PC-3 (cell line): ENCODE measurements at regions not wholly inside any gene's neighbourhood (a gene's known extent, or its start where the extent isn't known, plus 50 kb on each side); places are given as distances from the start of the nearest gene placed in this dataset.

Experiments
- ATAC-seq: fragments of 200-7000 bp; cut with Tn5 transposase; 2 replicates; pipeline ENCODE4 v1.9.1; 2020; ENCODE audit warnings: mild to moderate bottlenecking, moderate library complexity
- BruUV-seq: library from RNA; stranded (reverse); fragments of 400-500 nt; replicated peaks from 2 replicates; lab custom pipeline; 2021; lab: Mats Ljungman, UMichigan
- CTCF ChIA-PET: fragments of 300-600 bp; sonication (Branson Sonifier 250); formaldehyde crosslinking; loops from one replicate; lab custom pipeline; 2022; ENCODE audit warnings: antibody characterized with exemption; lab: Charles Lee
- POLR2A ChIA-PET: fragments of 300-600 bp; sonication (Branson Sonifier 250); formaldehyde crosslinking; loops from one replicate; lab custom pipeline; 2022; ENCODE audit warnings: antibody characterized with exemption; ENCODE audit not compliant: unreplicated experiment; lab: Charles Lee
- DNase-seq: peaks from one replicate; pipeline ENCODE4 v3.0.0-alpha.2; 2015
- H2AFZ ChIP-seq: fragments of 300-600 bp; sonication (generic); 2 replicates; pipeline ENCODE4 v1.6.0; 2016; ENCODE audit warnings: antibody characterized with exemption, low read length
- H3F3A ChIP-seq: fragments of 300-600 bp; sonication (generic); one replicate; pipeline ENCODE4 v1.6.0; 2017; ENCODE audit warnings: antibody characterized with exemption, low read length, control low read depth, mild to moderate bottlenecking; ENCODE audit not compliant: unreplicated experiment
- H3K27ac ChIP-seq: fragments of 300-600 bp; sonication (generic); 2 replicates; pipeline ENCODE4 v1.5.1; 2016; ENCODE audit warnings: mild to moderate bottlenecking, low read length
- H3K27me3 ChIP-seq: fragments of 300-600 bp; sonication (generic); 2 replicates; pipeline ENCODE4 v1.6.1; 2016; ENCODE audit warnings: low read length, mixed read lengths
- H3K36me3 ChIP-seq: fragments of 300-600 bp; sonication (generic); 2 replicates; pipeline ENCODE4 v1.6.1; 2016; ENCODE audit warnings: low read depth, mixed run types, low read length, mixed read lengths
- H3K4me1 ChIP-seq: fragments of 300-600 bp; sonication (generic); 2 replicates; pipeline ENCODE4 v1.5.1; 2016; ENCODE audit warnings: low read length; ENCODE audit not compliant: insufficient read depth
- H3K4me2 ChIP-seq: fragments of 300-600 bp; sonication (generic); 2 replicates; pipeline ENCODE4 v1.6.0; 2016; ENCODE audit warnings: low read length
- H3K4me3 ChIP-seq: fragments of 300-600 bp; sonication (generic); 2 replicates; pipeline ENCODE4 v1.5.1; 2016; ENCODE audit warnings: mild to moderate bottlenecking, low read length, mixed read lengths
- H3K79me2 ChIP-seq: fragments of 300-600 bp; sonication (generic); 2 replicates; pipeline ENCODE4 v1.6.1; 2017; ENCODE audit warnings: low read length, mixed read lengths
- H3K9ac ChIP-seq: fragments of 300-600 bp; sonication (generic); 2 replicates; pipeline ENCODE4 v1.6.0; 2016; ENCODE audit warnings: mild to moderate bottlenecking, low read length
- H3K9me2 ChIP-seq: fragments of 300-600 bp; sonication (generic); replicated peaks from 2 replicates; pipeline ENCODE4 v1.6.1; 2016; ENCODE audit warnings: mixed run types, low read length, mixed read lengths
- H3K9me3 ChIP-seq: fragments of 300-600 bp; sonication (generic); 2 replicates; pipeline ENCODE4 v1.6.1; 2016; ENCODE audit warnings: low read length, mixed read lengths
- H4K20me1 ChIP-seq: fragments of 300-600 bp; sonication (generic); 2 replicates; pipeline ENCODE4 v1.6.1; 2016; ENCODE audit warnings: low read length, mixed read lengths
- CTCF ChIP-seq: fragments of 300-600 bp; sonication (generic); conservative IDR thresholded peaks from 2 replicates; pipeline ENCODE4 v1.5.1; 2017; ENCODE audit warnings: antibody characterized with exemption, low read depth, mild to moderate bottlenecking, low read length
- EZH2 ChIP-seq: fragments of 300-600 bp; sonication (generic); IDR thresholded peaks from one replicate; pipeline ENCODE4 v1.6.1; 2017; ENCODE audit warnings: antibody characterized with exemption, mild to moderate bottlenecking, low read length; ENCODE audit not compliant: unreplicated experiment
- EZH2phosphoT487 ChIP-seq: fragments of 300-600 bp; sonication (generic); IDR thresholded peaks from 2 replicates; pipeline ENCODE4 v1.6.1; 2018; ENCODE audit warnings: mild to moderate bottlenecking, antibody characterized with exemption, low read length, borderline replicate concordance
- intact Hi-C: fragments of 100-400 bp; cut with micrococcal nuclease; formaldehyde crosslinking; loops from 2 replicates; pipeline ENCODE4 v1.9.0; 2023

- no peaks in the 10 kb centered on the region for H3K9me2 ChIP-seq
- no peaks in the 10 kb centered on the region for H3F3A ChIP-seq
- H3K79me2 ChIP-seq: no peaks in the 10 kb centered on the region
- H3K36me3 ChIP-seq: no peaks in the 10 kb centered on the region
- no peak overlapping the region for H3K4me3 ChIP-seq
- H3K4me2 ChIP-seq: no peak overlapping the region
- intact Hi-C loops: no loop called here
- no TSS peak for BruUV-seq
- ChIA-PET POLR2A (no interaction called here), CTCF (no interaction called here)
- no peak overlapping the region for H2AFZ ChIP-seq
- H3K27me3 ChIP-seq: no peaks in the 10 kb centered on the region
- no peak overlapping the region for H3K27ac ChIP-seq
- no peaks in the 10 kb centered on the region for H3K4me1 ChIP-seq
- no peaks in the 10 kb centered on the region for H3K9me3 ChIP-seq
- DNase-seq (no peak), ATAC-seq (no peak)
- H3K9ac ChIP-seq: no peak overlapping the region
- H4K20me1 ChIP-seq: no peaks in the 10 kb centered on the region
- TF ChIP-seq EZH2: no peak
- TF ChIP-seq EZH2phosphoT487: no peak
- no peak for TF ChIP-seq CTCF
Measured at GRCh38 chr21:20308586-20309315, 689.5 kb upstream of the NCAM2 start.

GRCh38 chr21:20311234-20311787 lies 686.9 kb upstream of the NCAM2 start:
- CTCF ChIA-PET: no interaction called here
- peaks cover 6% of the 10 kb centered on the region; the same call in 1 of the 2 replicates for H3K9me3 ChIP-seq
- H3K4me1 ChIP-seq: no peaks in the 10 kb centered on the region
- no peak overlapping the region for H2AFZ ChIP-seq
- H3K36me3 ChIP-seq: no peaks in the 10 kb centered on the region
- no peak overlapping the region for H3K4me2 ChIP-seq
- no peak for ATAC-seq
- intact Hi-C loops: no loop called here
- peak; percentile 3 for DNase-seq
- BruUV-seq: no TSS peak
- no peaks in the 10 kb centered on the region for H3K79me2 ChIP-seq
- no peak overlapping the region for H3K27ac ChIP-seq
- no peak overlapping the region for H3K9ac ChIP-seq
- H4K20me1 ChIP-seq: no peaks in the 10 kb centered on the region
- no peaks in the 10 kb centered on the region for H3K27me3 ChIP-seq
- TF ChIP-seq EZH2 (no peak), EZH2phosphoT487 (no peak), CTCF (no peak)
- H3K4me3 ChIP-seq: no peak overlapping the region
- POLR2A ChIA-PET: no interaction called here
- H3F3A ChIP-seq: no peaks in the 10 kb centered on the region
- H3K9me2 ChIP-seq: no peaks in the 10 kb centered on the region

GRCh38 chr21:20313013-20313412 lies 685.2 kb upstream of the NCAM2 start:
- H3K27ac ChIP-seq: no peak overlapping the region
- H3K36me3 ChIP-seq: no peaks in the 10 kb centered on the region
- peaks cover 16% of the 10 kb centered on the region for H3K9me3 ChIP-seq
- no peak for TF ChIP-seq EZH2phosphoT487
- no peak for TF ChIP-seq CTCF
- TF ChIP-seq EZH2: no peak
- H4K20me1 ChIP-seq: no peaks in the 10 kb centered on the region
- H3K4me3 ChIP-seq: no peak overlapping the region
- no peaks in the 10 kb centered on the region for H3K9me2 ChIP-seq
- H3K27me3 ChIP-seq: no peaks in the 10 kb centered on the region
- intact Hi-C loops: no loop called here
- ChIA-PET CTCF (no interaction called here), POLR2A (no interaction called here)
- no peak overlapping the region for H2AFZ ChIP-seq
- no peak overlapping the region for H3K9ac ChIP-seq
- H3K4me2 ChIP-seq: no peak overlapping the region
- DNase-seq (no peak), ATAC-seq (no peak)
- no peaks in the 10 kb centered on the region for H3K79me2 ChIP-seq
- no TSS peak for BruUV-seq
- H3K4me1 ChIP-seq: no peaks in the 10 kb centered on the region
- H3F3A ChIP-seq: no peaks in the 10 kb centered on the region
